Right renal pelvis (tissue), 4 donors: ENCODE measurements at regions not wholly inside any gene's neighbourhood (a gene's known extent, or its start where the extent isn't known, plus 50 kb on each side); places are given as distances from the start of the nearest gene placed in this dataset.
"Not testable (repeated sequence)": the region's sequence is repeated elsewhere in the genome, so short reads cannot be mapped to it uniquely, and the experiment has no call there.

Source experiments
- DNase-seq, 4 donors: peaks; one replicate each; pipeline ENCODE4 v3.0.0-alpha.2; 2013; ENCODE audit warnings: low read depth in 4 of 4, low spot score in 3 of 4, missing footprints in 1 of 4

DNA sequence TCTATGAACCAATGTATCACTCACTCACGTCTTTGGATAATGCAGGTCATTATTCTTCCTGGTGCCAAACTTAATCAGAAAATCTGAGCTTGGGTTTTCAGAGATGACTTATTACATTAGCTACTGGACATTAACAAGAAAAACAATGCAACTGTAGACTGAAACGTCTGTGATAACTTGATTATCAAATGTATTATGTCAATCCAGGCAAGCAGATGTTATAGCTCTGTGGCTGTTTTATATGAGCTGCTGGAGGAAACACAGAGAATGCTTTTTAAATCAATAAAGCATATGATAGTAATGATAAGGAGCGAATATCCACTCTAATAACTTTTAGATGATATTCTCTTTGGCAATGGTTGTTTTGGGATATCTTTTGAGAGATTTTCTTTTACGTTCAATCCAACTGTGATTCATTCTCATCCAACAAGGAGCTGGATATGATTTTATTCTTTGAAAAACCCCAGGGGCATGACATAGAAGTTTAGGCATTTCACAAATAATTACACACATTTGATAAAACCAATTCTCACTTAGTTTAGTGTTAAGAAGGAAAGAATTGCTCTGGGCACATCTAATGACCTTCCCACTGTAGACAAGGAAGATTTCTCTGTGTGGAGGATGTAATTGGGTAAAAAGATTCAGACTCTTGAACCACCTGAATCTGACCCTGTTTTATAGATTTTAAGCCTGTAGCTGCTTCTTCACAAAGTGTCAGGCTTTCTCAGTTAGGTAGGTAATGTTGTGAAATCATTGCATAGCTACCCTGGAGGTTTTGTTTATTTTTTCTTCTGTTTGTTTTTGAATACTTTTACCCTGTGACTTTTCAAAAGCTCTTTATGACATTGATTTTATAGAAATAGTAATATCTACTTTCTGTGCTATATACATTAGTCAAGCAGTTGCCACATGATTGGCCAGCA, 1124.7 kb downstream of the DNAJB9 start:
- no peak for DNase-seq

DNA sequence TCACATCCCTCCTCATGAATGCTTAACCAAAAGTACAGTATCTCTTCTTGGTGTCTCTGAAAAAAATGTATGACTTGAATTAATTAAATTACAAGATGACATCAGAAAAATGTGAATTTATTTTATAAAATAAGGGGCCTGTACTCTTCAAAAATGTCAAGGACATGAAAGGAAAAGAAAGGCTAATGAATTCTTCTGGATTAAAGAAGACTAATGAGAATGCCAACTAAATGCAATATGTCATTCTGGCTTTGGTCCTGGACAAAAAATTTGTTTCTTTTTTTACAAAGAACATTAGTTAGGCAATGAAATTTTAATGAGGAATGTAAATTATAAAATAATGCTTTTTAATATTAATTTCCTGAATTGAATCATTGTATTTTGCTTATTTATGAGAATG, 1125.7 kb downstream of the DNAJB9 start:
- no peak for DNase-seq

GRCh38 chr7:109696723-109697122, 1127.0 kb downstream of the DNAJB9 start:
- no peak for DNase-seq

DNA sequence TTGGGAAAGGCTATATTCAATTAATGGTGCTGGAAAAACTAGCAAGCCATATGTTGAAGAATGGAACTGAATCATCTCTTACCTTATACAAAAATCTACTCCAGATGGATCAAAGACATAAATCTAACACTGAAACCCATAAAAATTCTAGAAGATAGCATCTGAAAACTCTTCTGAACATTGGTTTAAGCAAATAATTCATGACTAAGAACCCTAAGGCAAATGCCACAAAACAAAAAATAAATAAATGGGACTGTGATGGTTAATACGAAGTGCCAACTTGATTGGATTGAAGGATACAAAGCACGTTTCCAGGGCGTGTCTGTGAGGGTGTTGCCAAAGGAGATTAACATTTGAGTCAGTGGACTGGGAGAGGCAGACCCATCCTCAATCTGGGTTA, 1130.0 kb downstream of the DNAJB9 start:
- DNase-seq: no peak

DNA sequence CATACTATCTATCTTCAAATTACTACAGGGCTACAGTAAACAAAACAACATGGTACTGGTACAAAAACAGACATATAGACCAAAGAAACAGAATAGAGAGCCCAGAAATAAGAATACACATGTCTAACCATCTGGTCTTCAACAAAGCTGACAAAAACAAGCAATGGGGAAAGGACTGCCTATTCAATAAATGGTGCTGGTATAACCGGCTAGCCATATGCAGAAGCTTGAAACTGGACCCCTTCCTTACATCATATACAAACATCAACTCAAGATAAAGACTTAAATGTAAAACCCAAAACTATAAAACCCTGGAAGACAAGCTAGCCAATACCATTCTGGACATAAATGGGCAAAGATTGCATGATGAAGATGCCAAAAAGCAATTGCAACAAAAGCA, 1143.7 kb downstream of the DNAJB9 start:
- DNase-seq: no peak

DNA sequence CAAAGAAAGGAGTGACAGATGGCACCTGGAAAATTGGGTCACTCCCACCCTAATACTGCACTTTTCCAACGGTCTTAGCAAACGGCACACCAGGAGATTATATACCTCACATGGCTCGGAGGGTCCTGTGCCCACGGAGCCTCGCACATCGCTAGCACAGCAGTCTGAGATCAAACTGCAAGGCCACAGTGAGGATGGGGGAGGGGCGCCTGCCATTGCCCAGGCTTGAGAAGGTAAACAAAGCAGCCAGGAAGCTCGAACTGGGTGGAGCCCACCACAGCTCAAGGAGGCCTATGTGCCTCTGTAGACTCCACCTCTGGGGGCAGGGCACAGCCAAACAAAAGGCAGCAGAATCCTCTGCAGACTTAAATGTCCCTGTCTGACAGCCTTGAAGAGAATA, 1149.7 kb downstream of the DNAJB9 start:
- not testable (repeated sequence) for DNase-seq

GRCh38 chr7:109734601-109735000, 1164.9 kb downstream of the DNAJB9 start:
- no peak for DNase-seq

GRCh38 chr7:109735881-109736280, 1166.2 kb downstream of the DNAJB9 start:
- DNase-seq: no peak

DNA sequence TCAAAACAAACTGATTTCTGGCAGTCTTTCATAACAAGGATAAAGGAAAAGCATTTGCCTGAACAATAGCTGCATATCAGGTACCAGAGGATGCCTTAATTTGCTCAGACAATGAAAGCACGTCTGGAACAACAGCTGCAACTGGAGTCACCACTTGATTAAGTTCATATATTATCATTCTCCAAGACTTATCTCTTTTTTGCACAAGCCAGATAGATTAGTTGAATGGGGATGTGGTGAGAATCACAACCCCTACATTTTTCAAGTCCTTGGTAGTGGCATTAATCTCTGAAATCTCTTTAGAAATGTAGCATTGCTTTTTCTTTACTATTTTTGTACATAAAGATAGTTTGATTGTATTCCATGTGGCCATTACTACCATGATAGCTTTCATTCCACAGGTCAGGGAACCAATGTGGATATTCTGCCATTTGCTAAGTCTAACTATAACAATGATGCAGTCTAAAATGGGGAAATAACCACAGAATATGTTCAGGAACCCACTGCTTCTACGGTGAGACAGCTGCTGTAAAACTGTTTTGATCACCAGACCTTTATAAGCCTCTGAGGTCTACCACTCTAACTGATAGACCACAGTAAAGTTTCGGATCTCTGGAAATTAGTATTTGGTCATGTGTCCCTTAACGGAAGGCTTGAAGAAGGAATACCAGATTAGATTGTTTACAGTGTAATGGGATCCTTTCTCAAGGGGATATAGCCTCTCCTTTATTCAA, 1176.2 kb downstream of the DNAJB9 start:
- no peak for DNase-seq

GRCh38 chr7:109751241-109751640, 1181.6 kb downstream of the DNAJB9 start:
- no peak for DNase-seq

- no peak for DNase-seq
These were observed 1182.4 kb downstream of the DNAJB9 start for GRCh38 chr7:109752068-109752467.

- DNase-seq: no peak
These were observed 1188.0 kb downstream of the DNAJB9 start for GRCh38 chr7:109757713-109758112.

- no peak for DNase-seq
These were observed 1193.9 kb downstream of the DNAJB9 start for GRCh38 chr7:109763611-109764010.

- no peak for DNase-seq
These were observed 1202.5 kb downstream of the DNAJB9 start for GRCh38 chr7:109772161-109772560.

- no peak for DNase-seq
These were observed 1213.1 kb downstream of the DNAJB9 start for GRCh38 chr7:109782806-109783205.

- DNase-seq: no peak
These were observed 1236.9 kb downstream of the DNAJB9 start for GRCh38 chr7:109806548-109806947.

GRCh38 chr7:109821156-109821555, 1251.5 kb downstream of the DNAJB9 start:
- DNase-seq: no peak

GRCh38 chr7:109834851-109835250, 1256.1 kb upstream of the LRRN3 start:
- DNase-seq: no peak

DNA sequence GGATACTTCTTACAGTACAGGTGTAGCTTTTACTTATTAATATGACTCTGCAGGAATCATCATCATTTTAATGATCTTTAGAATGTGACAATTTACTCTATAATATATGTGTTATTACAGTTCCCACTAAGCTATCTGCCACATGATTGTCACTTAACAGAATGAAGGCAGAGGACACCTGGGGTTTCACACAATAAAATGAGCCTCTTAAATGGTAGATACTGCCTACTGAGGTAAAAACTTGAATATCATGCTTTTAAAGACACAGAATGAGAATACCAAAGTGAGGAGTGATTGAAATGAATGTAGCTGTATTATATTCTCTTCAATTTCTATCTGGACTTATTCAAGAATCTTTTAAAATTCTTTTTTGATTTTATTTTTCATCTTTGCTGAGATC, 1255.3 kb upstream of the LRRN3 start:
- no peak for DNase-seq

- DNase-seq: no peak
These were observed 1254.9 kb upstream of the LRRN3 start for GRCh38 chr7:109836016-109836415.

GRCh38 chr7:109842386-109842785, 1248.5 kb upstream of the LRRN3 start:
- DNase-seq: no peak

GRCh38 chr7:109844362-109844761, 1246.6 kb upstream of the LRRN3 start:
- DNase-seq: peak in 2 of 4 donors; percentile 4
